IMR-90 (cell line): ENCODE measurements at regions not wholly inside any gene's neighbourhood (a gene's known extent, or its start where the extent isn't known, plus 50 kb on each side); places are given as distances from the start of the nearest gene placed in this dataset.

Experiments used
- ATAC-seq: fragments of 200-7000 bp; cut with Tn5 transposase; 2 replicates; pipeline ENCODE4 v1.9.1; 2020; ENCODE audit warnings: low read depth, mild to moderate bottlenecking, moderate library complexity
- BruUV-seq: library from RNA; stranded (reverse); fragments of 400-500 nt; replicated peaks from 2 replicates; lab custom pipeline; 2021; lab: Mats Ljungman, UMichigan
- CTCF ChIA-PET: fragments of 300-600 bp; formaldehyde crosslinking; extraction: SDS; loops from one replicate; lab custom pipeline; 2021; ENCODE audit warnings: antibody characterized with exemption; lab: Yijun Ruan, JAX
- POLR2A ChIA-PET: fragments of 300-600 bp; sonication (Branson Sonifier 250); formaldehyde crosslinking; loops from one replicate; lab custom pipeline; 2022; ENCODE audit warnings: antibody characterized with exemption; ENCODE audit not compliant: unreplicated experiment; lab: Charles Lee
- DNase-seq: peaks from one replicate; pipeline ENCODE4 v3.0.0; 2013
- H2AFZ ChIP-seq: replicated peaks from 2 replicates; pipeline ENCODE3; 2013; ENCODE audit warnings: low read length, mild to moderate bottlenecking; ENCODE audit not compliant: poor library complexity
- H2AK5ac ChIP-seq: 2 replicates; pipeline ENCODE4 v1.6.1; 2013; ENCODE audit warnings: low read depth, low read length, inconsistent platforms
- H2AK9ac ChIP-seq: replicated peaks from 2 replicates; pipeline ENCODE3; 2013; ENCODE audit warnings: mild to moderate bottlenecking, low read depth, low read length, moderate library complexity; ENCODE audit not compliant: poor library complexity
- H2BK120ac ChIP-seq: 2 replicates; pipeline ENCODE4 v1.6.1; 2013; ENCODE audit warnings: low read depth, low read length, inconsistent platforms
- H2BK15ac ChIP-seq: 3 replicates; pipeline ENCODE4 v1.6.1; 2013; ENCODE audit warnings: low read depth, low read length, inconsistent platforms
- H2BK20ac ChIP-seq: 2 replicates; pipeline ENCODE4 v1.6.1; 2013; ENCODE audit warnings: low read depth, mild to moderate bottlenecking, inconsistent platforms, low read length, moderate library complexity
- H2BK5ac ChIP-seq: 2 replicates; pipeline ENCODE4 v1.6.1; 2013; ENCODE audit warnings: mild to moderate bottlenecking, low read depth, low read length, inconsistent platforms; ENCODE audit not compliant: poor library complexity, severe bottlenecking
- H3K14ac ChIP-seq: replicated peaks from 2 replicates; pipeline ENCODE4 v1.6.1; 2013; ENCODE audit warnings: low read depth, low read length, inconsistent platforms
- H3K18ac ChIP-seq: 2 replicates; pipeline ENCODE4 v1.6.1; 2013; ENCODE audit warnings: low read depth, low read length, control low read depth
- H3K23ac ChIP-seq: 2 replicates; pipeline ENCODE4 v1.6.1; 2013; ENCODE audit warnings: low read depth, low read length, inconsistent platforms
- H3K27ac ChIP-seq: 2 replicates; pipeline ENCODE4 v1.5.1; 2013; ENCODE audit warnings: mild to moderate bottlenecking, control low read depth, low read length; ENCODE audit not compliant: insufficient read depth
- H3K27me3 ChIP-seq: 2 replicates; pipeline ENCODE4 v1.6.1; 2013; ENCODE audit warnings: low read length; ENCODE audit not compliant: control insufficient read depth, insufficient read depth
- H3K36me3 ChIP-seq: 2 replicates; pipeline ENCODE4 v1.6.1; 2013; ENCODE audit warnings: low read length, mixed read lengths; ENCODE audit not compliant: control insufficient read depth, insufficient read depth
- H3K4ac ChIP-seq: 2 replicates; pipeline ENCODE4 v1.6.1; 2013; ENCODE audit warnings: low read depth, low read length, inconsistent platforms
- H3K4me1 ChIP-seq: 2 replicates; pipeline ENCODE4 v1.6.1; 2013; ENCODE audit warnings: low read length, mixed read lengths; ENCODE audit not compliant: control insufficient read depth, insufficient read depth
- H3K4me2 ChIP-seq: 2 replicates; pipeline ENCODE4 v1.6.1; 2013; ENCODE audit warnings: low read depth, mild to moderate bottlenecking, control low read depth, low read length, moderate library complexity
- H3K4me3 ChIP-seq: 2 replicates; pipeline ENCODE4 v1.5.1; 2013; ENCODE audit warnings: low read depth, mild to moderate bottlenecking, control low read depth, low read length, moderate library complexity; ENCODE audit not compliant: insufficient read depth
- H3K56ac ChIP-seq: 2 replicates; pipeline ENCODE4 v1.6.1; 2013; ENCODE audit warnings: low read length, inconsistent platforms; ENCODE audit not compliant: insufficient read depth; ENCODE audit errors: extremely low read depth
- H3K79me1 ChIP-seq, 2 experiments: 2 replicates each; pipeline ENCODE4 v1.6.1; 2013; ENCODE audit warnings: low read length in 2 of 2, inconsistent platforms in 1 of 2, low read depth in 1 of 2
- H3K9ac ChIP-seq: 2 replicates; pipeline ENCODE4 v1.6.1; 2013; ENCODE audit warnings: low read depth, low read length, control low read depth
- H3K9me1 ChIP-seq: 2 replicates; pipeline ENCODE4 v1.6.1; 2013; ENCODE audit warnings: low read length, inconsistent platforms; ENCODE audit not compliant: insufficient read depth
- H3K9me3 ChIP-seq: 2 replicates; pipeline ENCODE4 v1.6.1; 2013; ENCODE audit warnings: low read length; ENCODE audit not compliant: control insufficient read depth, insufficient read depth
- H4K20me1 ChIP-seq: 2 replicates; pipeline ENCODE4 v1.6.1; 2013; ENCODE audit warnings: low read length, inconsistent platforms; ENCODE audit not compliant: insufficient read depth
- H4K5ac ChIP-seq: 2 replicates; pipeline ENCODE4 v1.6.1; 2013; ENCODE audit warnings: mild to moderate bottlenecking, low read depth, low read length, control low read depth
- H4K8ac ChIP-seq, 2 experiments: 2 replicates each; pipeline ENCODE4 v1.6.1; 2013; ENCODE audit warnings: low read depth in 2 of 2, low read length in 2 of 2, control low read depth in 1 of 2, inconsistent platforms in 1 of 2
- H4K91ac ChIP-seq: 2 replicates; pipeline ENCODE4 v1.6.1; 2013; ENCODE audit warnings: low read depth, low read length, inconsistent platforms; ENCODE audit not compliant: insufficient read depth
- BHLHE40 ChIP-seq: fragments of 150-350 bp; IDR thresholded peaks from 2 replicates; pipeline ENCODE4 v1.6.1; 2016; ENCODE audit warnings: mild to moderate bottlenecking, low read depth, low read length
- CEBPB ChIP-seq: IDR thresholded peaks from 2 replicates; pipeline ENCODE4 v1.6.1; 2012; ENCODE audit warnings: low read depth, low read length, improper control_type of control experiment
- CHD1 ChIP-seq: IDR thresholded peaks from 2 replicates; pipeline ENCODE4 v1.6.1; 2012; ENCODE audit warnings: low read depth, low read length, improper control_type of control experiment
- CTCF ChIP-seq: conservative IDR thresholded peaks from 2 replicates; pipeline ENCODE4 v1.5.1; 2012; ENCODE audit warnings: mild to moderate bottlenecking, low read depth, low read length, improper control_type of control experiment
- ELK1 ChIP-seq: fragments of 150-350 bp; IDR thresholded peaks from 2 replicates; pipeline ENCODE4 v1.6.1; 2016; ENCODE audit warnings: low read depth, mild to moderate bottlenecking, low read length, moderate library complexity, borderline replicate concordance
- FOS ChIP-seq: fragments of 150-350 bp; IDR thresholded peaks from 2 replicates; pipeline ENCODE4 v1.6.1; 2016; ENCODE audit warnings: low read depth, low read length
- MAFK ChIP-seq: IDR thresholded peaks from 2 replicates; pipeline ENCODE4 v1.6.1; 2012; ENCODE audit warnings: low read depth, low read length, improper control_type of control experiment
- MAZ ChIP-seq: IDR thresholded peaks from 2 replicates; pipeline ENCODE4 v1.6.1; 2012; ENCODE audit warnings: low read depth, mild to moderate bottlenecking, low read length, improper control_type of control experiment, moderate library complexity, borderline replicate concordance
- MXI1 ChIP-seq: IDR thresholded peaks from 2 replicates; pipeline ENCODE4 v1.6.1; 2012; ENCODE audit warnings: low read depth, mild to moderate bottlenecking, low read length, moderate library complexity, borderline replicate concordance
- NFE2L2 ChIP-seq: fragments of 150-350 bp; IDR thresholded peaks from 2 replicates; pipeline ENCODE4 v1.6.1; 2016; ENCODE audit warnings: low read depth, mild to moderate bottlenecking, low read length
- POLR2A ChIP-seq: IDR thresholded peaks from 2 replicates; pipeline ENCODE4 v1.6.1; 2012; ENCODE audit warnings: mild to moderate bottlenecking, low read depth, low read length
- RAD21 ChIP-seq: IDR thresholded peaks from 2 replicates; pipeline ENCODE4 v1.6.1; 2012; ENCODE audit warnings: low read length, improper control_type of control experiment
- RCOR1 ChIP-seq: IDR thresholded peaks from 2 replicates; pipeline ENCODE4 v1.6.1; 2012; ENCODE audit warnings: mild to moderate bottlenecking, low read length, improper control_type of control experiment; ENCODE audit not compliant: insufficient replicate concordance
- RFX5 ChIP-seq: IDR thresholded peaks from 2 replicates; pipeline ENCODE4 v1.8.0; 2012; ENCODE audit warnings: low read depth, mild to moderate bottlenecking, low read length, moderate library complexity
- SMC3 ChIP-seq: fragments of 150-350 bp; IDR thresholded peaks from 2 replicates; pipeline ENCODE4 v1.6.1; 2016; ENCODE audit warnings: low read depth, mild to moderate bottlenecking, antibody characterized with exemption, low read length, moderate library complexity
- USF2 ChIP-seq: fragments of 150-350 bp; IDR thresholded peaks from 2 replicates; pipeline ENCODE4 v1.6.1; 2017; ENCODE audit warnings: mild to moderate bottlenecking, antibody characterized with exemption, low read length, low read depth
- WGBS, 2 experiments: methylation state at CpG; one replicate each; pipeline versions ENCODE4 v1.1.5 to v1.1.7; 2013; ENCODE audit warnings: missing lambda C conversion rate in 2 of 2; ENCODE audit not compliant: insufficient read length in 1 of 2; ENCODE audit errors: extremely low coverage in 2 of 2; 5-methylcytosine and 5-hydroxymethylcytosine counted together
- dilution Hi-C: fragments of 300-500 bp; cut with HindIII; formaldehyde crosslinking; loops from one replicate; pipeline ENCODE4 v1.14.3; 2018; ENCODE audit warnings: low sequenced_read_pairs; ENCODE audit not compliant: unreplicated experiment
- in situ Hi-C: fragments of 300-500 bp; cut with MboI; formaldehyde crosslinking; loops from 3 replicates; pipeline ENCODE4 v1.14.3; 2019; ENCODE audit warnings: low sequenced_read_pairs, inconsistent platforms, mixed read lengths
- intact Hi-C: fragments of 100-400 bp; cut with micrococcal nuclease; formaldehyde crosslinking; loops from 2 replicates; pipeline ENCODE4 v1.10.0; 2022

GRCh38 chr3:5739299-5739935, 551.9 kb downstream of the EDEM1 start:
- H3K4me3 ChIP-seq, result no peak overlapping the region
- H3K4ac ChIP-seq, result no peak overlapping the region
- no peaks in the 10 kb centered on the region for H3K79me1 ChIP-seq
- no peaks in the 10 kb centered on the region for H3K9me1 ChIP-seq
- H2BK15ac ChIP-seq, result no peak overlapping the region
- intact Hi-C loops (no loop called here), in situ Hi-C loops (no loop called here), dilution Hi-C loops (no loop called here)
- no peak overlapping the region for H2AK5ac ChIP-seq
- WGBS, 2 experiments, result no CpG with 5 or more reads among the region's 3 CpGs
- H4K91ac ChIP-seq, result no peak overlapping the region
- DNase-seq (no peak), ATAC-seq (no peak)
- TF ChIP-seq ELK1 (no peak), MXI1 (no peak), POLR2A (no peak), MAFK (no peak), NFE2L2 (no peak), SMC3 (no peak), RAD21 (no peak), CHD1 (no peak), CEBPB (no peak), RCOR1 (no peak), USF2 (no peak), BHLHE40 (no peak), CTCF (no peak), FOS (no peak), MAZ (no peak), RFX5 (no peak)
- no peak overlapping the region for H4K5ac ChIP-seq
- H2AFZ ChIP-seq, result no peak overlapping the region
- no peak overlapping the region for H3K18ac ChIP-seq
- H3K14ac ChIP-seq, result no peak overlapping the region
- H2AK9ac ChIP-seq, result no peak overlapping the region
- H3K4me2 ChIP-seq, result no peak overlapping the region
- no peak overlapping the region for H3K56ac ChIP-seq
- ChIA-PET CTCF (no interaction called here), POLR2A (no interaction called here)
- H4K20me1 ChIP-seq, result no peaks in the 10 kb centered on the region
- H2BK120ac ChIP-seq, result no peak overlapping the region
- no peak overlapping the region for H2BK20ac ChIP-seq
- no peak overlapping the region for H3K23ac ChIP-seq
- no TSS peak for BruUV-seq
- no peak overlapping the region for H3K27ac ChIP-seq
- no peak overlapping the region for H2BK5ac ChIP-seq
- no peaks in the 10 kb centered on the region for H3K4me1 ChIP-seq
- peaks cover 9% of the 10 kb centered on the region; the same call in 1 of the 2 replicates for H3K9me3 ChIP-seq
- H3K36me3 ChIP-seq, result no peaks in the 10 kb centered on the region
- H3K27me3 ChIP-seq, result no peaks in the 10 kb centered on the region
- no peak overlapping the region for H4K8ac ChIP-seq
- no peak overlapping the region for H3K9ac ChIP-seq
